Kidney glomerular epithelial cell (primary cell): ENCODE measurements at regions not wholly inside any gene's neighbourhood (a gene's known extent, or its start where the extent isn't known, plus 50 kb on each side); places are given as distances from the start of the nearest gene placed in this dataset.

Source experiments
- DNase-seq: peaks from one replicate; lab custom pipeline; 2025; lab: John Stamatoyannopoulos, UW

- no peak for DNase-seq
Observed at GRCh38 chr2:20539776-20540586, 93.1 kb downstream of the RHOB start.

GRCh38 chr2:20540587-20541293, 93.9 kb downstream of the RHOB start:
- no peak for DNase-seq

GRCh38 chr2:20541294-20541640, 94.4 kb downstream of the RHOB start:
- no peak for DNase-seq

GRCh38 chr2:20541651-20542050, 94.8 kb downstream of the RHOB start:
- no peak for DNase-seq

- DNase-seq: no peak
Observed at GRCh38 chr2:20542269-20542668, 95.4 kb downstream of the RHOB start.

GRCh38 chr2:20542746-20543468, 96.0 kb downstream of the RHOB start:
- DNase-seq: no peak

GRCh38 chr2:20543469-20544152, 96.7 kb downstream of the RHOB start:
- no peak for DNase-seq

GRCh38 chr2:20544153-20544747, 97.4 kb downstream of the RHOB start:
- no peak for DNase-seq

GRCh38 chr2:20549144-20549543, 101.8 kb downstream of the HS1BP3 start:
- no peak for DNase-seq

GRCh38 chr2:20549691-20550348, 101.1 kb downstream of the HS1BP3 start:
- no peak for DNase-seq

GRCh38 chr2:20551260-20551944, 99.5 kb downstream of the HS1BP3 start:
- no peak for DNase-seq

GRCh38 chr2:20551945-20552328, 99.0 kb downstream of the HS1BP3 start:
- DNase-seq: no peak

GRCh38 chr2:20552847-20553246, 98.1 kb downstream of the HS1BP3 start:
- no peak for DNase-seq

- DNase-seq: no peak
Observed at GRCh38 chr2:20553580-20553979, 97.3 kb downstream of the HS1BP3 start.

- DNase-seq: no peak
Observed at GRCh38 chr2:20555954-20556353, 94.9 kb downstream of the HS1BP3 start.

- no peak for DNase-seq
Observed at GRCh38 chr2:20556756-20557155, 94.1 kb downstream of the HS1BP3 start.

- DNase-seq: no peak
Observed at GRCh38 chr2:20557226-20557625, 93.7 kb downstream of the HS1BP3 start.

GRCh38 chr2:20557635-20558034, 93.3 kb downstream of the HS1BP3 start:
- DNase-seq: no peak

- DNase-seq: no peak
Observed at GRCh38 chr2:20558391-20559150, 92.3 kb downstream of the HS1BP3 start.

- no peak for DNase-seq
Observed at GRCh38 chr2:20559277-20559676, 91.6 kb downstream of the HS1BP3 start.
